ENCODE measurements at regions not wholly inside any gene's neighbourhood (a gene's known extent, or its start where the extent isn't known, plus 50 kb on each side); places are given as distances from the start of the nearest gene placed in this dataset.

DNA sequence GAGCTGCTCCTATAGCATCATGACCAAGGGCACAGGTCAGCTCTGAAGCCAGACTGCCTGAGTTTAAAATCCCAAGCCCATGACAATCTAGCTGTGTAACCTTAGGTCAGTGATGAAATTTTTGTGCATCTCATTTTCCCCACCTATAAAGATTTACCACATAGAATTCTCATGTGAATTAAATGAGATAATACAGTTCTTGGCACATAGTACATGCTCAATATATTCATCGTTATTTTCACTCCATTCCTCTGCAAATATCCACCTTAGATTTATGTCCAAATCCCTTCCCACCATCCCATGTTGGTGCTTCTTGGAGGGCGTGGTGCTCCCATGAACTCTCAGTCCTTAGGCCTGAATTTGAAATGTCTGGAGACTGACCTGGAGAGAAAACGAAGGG is 300.1 kb downstream of the TLE3 start:
- H3K79me2 ChIP-seq (ENCODE audit: insufficient read depth, low read length): no peaks in the 10 kb centered on the region
- no peaks in the 10 kb centered on the region for H3F3A ChIP-seq (ENCODE audit: insufficient read depth, low read length)
- no peaks in the 10 kb centered on the region for H3K27me3 ChIP-seq (ENCODE audit: insufficient read depth, low read length)
- no peaks in the 10 kb centered on the region for H3K9me3 ChIP-seq (ENCODE audit: low read length)
- peaks cover 16% of the 10 kb centered on the region for H3K4me1 ChIP-seq (ENCODE audit: insufficient read depth, low read length, severe bottlenecking)
- no peak overlapping the region for H3K4me3 ChIP-seq (ENCODE audit: low read depth, low read length, poor library complexity, severe bottlenecking)
- H3K4me2 ChIP-seq (ENCODE audit: low read length): no peak overlapping the region
- TF ChIP-seq, protein P1, sequence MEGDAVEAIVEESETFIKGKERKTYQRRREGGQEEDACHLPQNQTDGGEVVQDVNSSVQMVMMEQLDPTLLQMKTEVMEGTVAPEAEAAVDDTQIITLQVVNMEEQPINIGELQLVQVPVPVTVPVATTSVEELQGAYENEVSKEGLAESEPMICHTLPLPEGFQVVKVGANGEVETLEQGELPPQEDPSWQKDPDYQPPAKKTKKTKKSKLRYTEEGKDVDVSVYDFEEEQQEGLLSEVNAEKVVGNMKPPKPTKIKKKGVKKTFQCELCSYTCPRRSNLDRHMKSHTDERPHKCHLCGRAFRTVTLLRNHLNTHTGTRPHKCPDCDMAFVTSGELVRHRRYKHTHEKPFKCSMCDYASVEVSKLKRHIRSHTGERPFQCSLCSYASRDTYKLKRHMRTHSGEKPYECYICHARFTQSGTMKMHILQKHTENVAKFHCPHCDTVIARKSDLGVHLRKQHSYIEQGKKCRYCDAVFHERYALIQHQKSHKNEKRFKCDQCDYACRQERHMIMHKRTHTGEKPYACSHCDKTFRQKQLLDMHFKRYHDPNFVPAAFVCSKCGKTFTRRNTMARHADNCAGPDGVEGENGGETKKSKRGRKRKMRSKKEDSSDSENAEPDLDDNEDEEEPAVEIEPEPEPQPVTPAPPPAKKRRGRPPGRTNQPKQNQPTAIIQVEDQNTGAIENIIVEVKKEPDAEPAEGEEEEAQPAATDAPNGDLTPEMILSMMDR (IDR thresholded peaks at IDR 0.05; ENCODE audit: low read length): no peak
- TF ChIP-seq EZH2 (IDR thresholded peaks at IDR 0.05; ENCODE audit: borderline replicate concordance, low read length): no peak
- no peaks in the 10 kb centered on the region for H4K20me1 ChIP-seq (ENCODE audit: insufficient read depth, low read length)
- no peak overlapping the region for H3K9ac ChIP-seq (ENCODE audit: low read length)
- no peak overlapping the region for H2AFZ ChIP-seq (ENCODE audit: low read length)
- no peaks in the 10 kb centered on the region for H3K9me2 ChIP-seq (ENCODE audit: low read depth, low read length)
- no peak overlapping the region for H3K27ac ChIP-seq (ENCODE audit: low read depth, low read length, poor library complexity, severe bottlenecking)
- no peaks in the 10 kb centered on the region for H3K36me3 ChIP-seq (ENCODE audit: insufficient read depth, low read length)

DNA sequence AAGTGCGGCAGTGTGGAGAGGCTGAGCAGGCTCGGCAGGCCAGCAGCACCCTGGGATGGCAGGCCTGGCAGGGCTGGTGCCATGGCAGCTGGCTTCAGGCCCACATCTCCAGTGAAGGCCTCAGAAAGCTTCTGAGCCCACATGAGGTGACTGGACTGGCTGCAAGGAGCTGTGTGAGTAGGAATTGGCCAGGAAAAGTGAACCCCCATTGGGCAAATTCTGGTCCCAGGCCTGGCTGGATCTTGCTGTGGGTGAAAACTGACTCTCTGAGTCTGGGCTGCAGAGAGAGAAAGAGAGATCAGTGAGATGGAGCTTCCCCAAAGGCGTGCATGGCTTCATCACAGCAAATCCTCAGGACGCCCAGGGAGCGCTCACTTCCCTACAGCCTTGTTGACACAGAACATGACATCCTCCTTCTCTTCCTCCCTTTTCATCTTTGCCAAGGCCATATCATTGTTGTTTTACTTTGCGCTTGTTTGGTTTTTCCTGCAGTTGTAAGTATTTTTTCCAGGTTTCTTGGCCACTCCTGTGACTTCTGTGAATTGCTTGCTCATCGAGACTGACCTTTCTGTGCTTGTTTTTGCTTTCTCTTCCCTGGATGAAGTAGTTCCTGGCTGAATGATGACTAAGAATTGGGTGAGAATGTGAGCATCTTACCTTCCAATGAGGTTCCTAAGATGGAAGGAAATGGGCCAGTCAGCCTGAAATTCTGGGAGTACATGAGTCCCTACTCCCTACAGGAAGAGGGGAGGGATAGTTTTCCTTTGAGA is 299.1 kb downstream of the TLE3 start:
- Histone ChIP-seq H3K27ac (ENCODE audit: low read depth, low read length, poor library complexity, severe bottlenecking) (no peak overlapping the region), H3K79me2 (ENCODE audit: insufficient read depth, low read length) (no peaks in the 10 kb centered on the region), H2AFZ (ENCODE audit: low read length) (no peak overlapping the region), H3K9me3 (ENCODE audit: low read length) (no peaks in the 10 kb centered on the region), H3K9ac (ENCODE audit: low read length) (no peak overlapping the region), H3K4me1 (ENCODE audit: insufficient read depth, low read length, severe bottlenecking) (peaks cover 7% of the 10 kb centered on the region), H3K36me3 (ENCODE audit: insufficient read depth, low read length) (no peaks in the 10 kb centered on the region), H4K20me1 (ENCODE audit: insufficient read depth, low read length) (no peaks in the 10 kb centered on the region), H3K4me3 (ENCODE audit: low read depth, low read length, poor library complexity, severe bottlenecking) (no peak overlapping the region), H3K4me2 (ENCODE audit: low read length) (no peak overlapping the region), H3K27me3 (ENCODE audit: insufficient read depth, low read length) (no peaks in the 10 kb centered on the region), H3K9me2 (ENCODE audit: low read depth, low read length) (no peaks in the 10 kb centered on the region), H3F3A (ENCODE audit: insufficient read depth, low read length) (no peaks in the 10 kb centered on the region)
- TF ChIP-seq, protein P1 (IDR thresholded peaks at IDR 0.05; ENCODE audit: low read length): no peak
- TF ChIP-seq EZH2 (IDR thresholded peaks at IDR 0.05; ENCODE audit: borderline replicate concordance, low read length): no peak

DNA sequence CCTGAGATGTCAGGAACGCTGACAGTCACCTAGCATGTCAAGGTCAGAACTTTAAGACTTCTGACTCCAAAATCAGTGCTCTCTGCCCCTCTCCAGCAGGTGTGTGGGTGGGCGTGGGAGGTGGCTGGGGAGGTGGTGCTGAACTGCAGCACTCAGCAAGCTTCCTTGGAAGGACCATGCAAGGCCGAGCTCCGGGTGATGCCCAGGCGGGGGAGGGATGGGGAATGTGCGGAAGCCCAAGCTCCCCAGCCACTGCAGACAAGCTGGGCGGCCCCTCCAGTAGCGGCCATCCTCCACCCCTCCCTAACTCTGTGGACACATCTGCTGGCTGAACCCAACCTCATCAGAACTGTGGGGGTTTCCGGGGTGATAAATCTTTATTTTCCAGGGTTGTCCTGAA is 296.6 kb downstream of the TLE3 start:
- H3K27me3 ChIP-seq (ENCODE audit: insufficient read depth, low read length): no peaks in the 10 kb centered on the region
- TF ChIP-seq, protein P1 (IDR thresholded peaks at IDR 0.05; ENCODE audit: low read length): no peak
- no peak for TF ChIP-seq EZH2 (IDR thresholded peaks at IDR 0.05; ENCODE audit: borderline replicate concordance, low read length)
- no peaks in the 10 kb centered on the region for H3K9me2 ChIP-seq (ENCODE audit: low read depth, low read length)
- no peak overlapping the region for H3K4me3 ChIP-seq (ENCODE audit: low read depth, low read length, poor library complexity, severe bottlenecking)
- peaks cover 6% of the 10 kb centered on the region for H3K4me1 ChIP-seq (ENCODE audit: insufficient read depth, low read length, severe bottlenecking)
- H3K27ac ChIP-seq (ENCODE audit: low read depth, low read length, poor library complexity, severe bottlenecking): no peak overlapping the region
- H4K20me1 ChIP-seq (ENCODE audit: insufficient read depth, low read length): no peaks in the 10 kb centered on the region
- no peaks in the 10 kb centered on the region for H3K36me3 ChIP-seq (ENCODE audit: insufficient read depth, low read length)
- no peak overlapping the region for H3K9ac ChIP-seq (ENCODE audit: low read length)
- H3F3A ChIP-seq (ENCODE audit: insufficient read depth, low read length): no peaks in the 10 kb centered on the region
- no peaks in the 10 kb centered on the region for H3K79me2 ChIP-seq (ENCODE audit: insufficient read depth, low read length)
- H2AFZ ChIP-seq (ENCODE audit: low read length): no peak overlapping the region
- H3K4me2 ChIP-seq (ENCODE audit: low read length): no peak overlapping the region
- H3K9me3 ChIP-seq (ENCODE audit: low read length): no peaks in the 10 kb centered on the region
